HEK293T (cell line): ENCODE measurements at regions not wholly inside any gene's neighbourhood (a gene's known extent, or its start where the extent isn't known, plus 50 kb on each side); places are given as distances from the start of the nearest gene placed in this dataset.

Experiments used
- CTCF ChIA-PET: fragments of 350-600 bp; formaldehyde crosslinking; extraction: SDS; loops from one replicate; lab custom pipeline; 2021; ENCODE audit warnings: antibody characterized with exemption, inconsistent platforms; lab: Yijun Ruan, JAX
- POLR2A ChIA-PET: fragments of 350-600 bp; formaldehyde crosslinking; extraction: SDS; loops from one replicate; lab custom pipeline; 2020; ENCODE audit warnings: antibody characterized with exemption, inconsistent platforms; lab: Yijun Ruan, JAX
- DNase-seq: peaks from one replicate; pipeline ENCODE4 v3.0.0; 2012; ENCODE audit warnings: mixed read lengths; ENCODE audit errors: extremely low spot score
- ARNT ChIP-seq: fragments of 450-650 bp; IDR thresholded peaks from 2 replicates; pipeline ENCODE4 v1.6.1; 2017; ENCODE audit warnings: mild to moderate bottlenecking
- BHLHE40 ChIP-seq: fragments of 450-650 bp; IDR thresholded peaks from 2 replicates; pipeline ENCODE4 v1.6.1; 2016; ENCODE audit warnings: mild to moderate bottlenecking, moderate library complexity, borderline replicate concordance
- CTBP1 ChIP-seq: fragments of 450-650 bp; IDR thresholded peaks from 2 replicates; pipeline ENCODE4 v1.6.1; 2016; ENCODE audit warnings: borderline replicate concordance
- ELF4 ChIP-seq: fragments of 450-650 bp; IDR thresholded peaks from 2 replicates; pipeline ENCODE4 v1.6.1; 2017; ENCODE audit warnings: antibody characterized with exemption
- FOXA1 ChIP-seq: fragments of 450-650 bp; IDR thresholded peaks from 2 replicates; pipeline ENCODE4 v1.6.1; 2016; ENCODE audit warnings: mild to moderate bottlenecking
- FOXK2 ChIP-seq: fragments of 450-650 bp; IDR thresholded peaks from 2 replicates; pipeline ENCODE4 v1.6.1; 2016; ENCODE audit warnings: mild to moderate bottlenecking
- FOXM1 ChIP-seq: fragments of 450-650 bp; IDR thresholded peaks from 2 replicates; pipeline ENCODE4 v1.6.1; 2017; ENCODE audit warnings: mild to moderate bottlenecking, borderline replicate concordance
- HDGF ChIP-seq: fragments of 450-650 bp; IDR thresholded peaks from 2 replicates; pipeline ENCODE4 v1.6.1; 2017; ENCODE audit warnings: antibody characterized with exemption, borderline replicate concordance
- L3MBTL2 ChIP-seq: fragments of 450-650 bp; conservative IDR thresholded peaks from 2 replicates; pipeline ENCODE4 v1.6.1; 2016; ENCODE audit warnings: mild to moderate bottlenecking
- LEF1 ChIP-seq: fragments of 450-650 bp; IDR thresholded peaks from 2 replicates; pipeline ENCODE4 v1.6.1; 2017; ENCODE audit warnings: mild to moderate bottlenecking, borderline replicate concordance
- NFRKB ChIP-seq: fragments of 450-650 bp; IDR thresholded peaks from 2 replicates; pipeline ENCODE4 v1.6.1; 2016; ENCODE audit warnings: mild to moderate bottlenecking, moderate library complexity
- PKNOX1 ChIP-seq: fragments of 450-650 bp; IDR thresholded peaks from 2 replicates; pipeline ENCODE4 v1.6.1; 2016
- SP1 ChIP-seq: fragments of 450-650 bp; IDR thresholded peaks from 2 replicates; pipeline ENCODE4 v1.6.1; 2017
- SUZ12 ChIP-seq: fragments of 450-650 bp; IDR thresholded peaks from 2 replicates; pipeline ENCODE4 v1.6.1; 2016; ENCODE audit warnings: mild to moderate bottlenecking
- TARDBP ChIP-seq: fragments of 450-650 bp; IDR thresholded peaks from 2 replicates; pipeline ENCODE4 v1.6.1; 2016
- ZNF384 ChIP-seq: fragments of 450-650 bp; IDR thresholded peaks from 2 replicates; pipeline ENCODE4 v1.6.1; 2016

- CTCF ChIA-PET = no interaction called here
- no peak for TF ChIP-seq TARDBP
- TF ChIP-seq CTBP1 = no peak
- no peak for TF ChIP-seq FOXA1
- no peak for TF ChIP-seq PKNOX1
- no peak for TF ChIP-seq L3MBTL2
- no peak for TF ChIP-seq ELF4
- TF ChIP-seq SUZ12 = no peak
- TF ChIP-seq FOXM1 = no peak
- TF ChIP-seq LEF1 = no peak
- TF ChIP-seq BHLHE40 = no peak
- no peak for TF ChIP-seq NFRKB
- TF ChIP-seq ARNT = no peak
- no peak for TF ChIP-seq HDGF
- no peak for TF ChIP-seq SP1
- no peak for TF ChIP-seq FOXK2
- TF ChIP-seq ZNF384 = no peak
- no peak for DNase-seq
- POLR2A ChIA-PET = no interaction called here
Observed at GRCh38 chr3:74057169-74057568, 432.4 kb upstream of the PDZRN3 start.

GRCh38 chr3:74055061-74055460 lies 430.3 kb upstream of the PDZRN3 start:
- no peak for TF ChIP-seq HDGF
- TF ChIP-seq NFRKB = no peak
- no peak for TF ChIP-seq ARNT
- no peak for TF ChIP-seq FOXM1
- TF ChIP-seq FOXA1 = no peak
- TF ChIP-seq SUZ12 = no peak
- no peak for TF ChIP-seq ZNF384
- no peak for TF ChIP-seq LEF1
- no peak for TF ChIP-seq TARDBP
- TF ChIP-seq BHLHE40 = no peak
- TF ChIP-seq SP1 = no peak
- TF ChIP-seq ELF4 = no peak
- TF ChIP-seq L3MBTL2 = no peak
- DNase-seq = no peak
- ChIA-PET POLR2A (no interaction called here), CTCF (no interaction called here)

- TF ChIP-seq BHLHE40 = no peak
- no peak for TF ChIP-seq L3MBTL2
- TF ChIP-seq PKNOX1 = no peak
- TF ChIP-seq FOXK2 = no peak
- no peak for TF ChIP-seq ZNF384
- no peak for TF ChIP-seq FOXM1
- TF ChIP-seq NFRKB = no peak
- no peak for TF ChIP-seq ELF4
- TF ChIP-seq LEF1 = no peak
- TF ChIP-seq CTBP1 = no peak
- TF ChIP-seq SUZ12 = no peak
- DNase-seq = no peak
- POLR2A ChIA-PET = no interaction called here
- CTCF ChIA-PET = no interaction called here
Observed at GRCh38 chr3:74054566-74054965, 429.8 kb upstream of the PDZRN3 start.

- no peak for DNase-seq
- no peak for TF ChIP-seq ZNF384
- no peak for TF ChIP-seq CTBP1
- TF ChIP-seq SP1 = no peak
- no peak for TF ChIP-seq FOXA1
- no peak for TF ChIP-seq L3MBTL2
- TF ChIP-seq PKNOX1 = no peak
- TF ChIP-seq FOXM1 = no peak
- TF ChIP-seq ELF4 = no peak
- TF ChIP-seq ARNT = no peak
- TF ChIP-seq LEF1 = no peak
- TF ChIP-seq HDGF = no peak
- TF ChIP-seq SUZ12 = no peak
- ChIA-PET CTCF (no interaction called here), POLR2A (no interaction called here)
Observed at GRCh38 chr3:74053970-74054516, 429.3 kb upstream of the PDZRN3 start.

DNA sequence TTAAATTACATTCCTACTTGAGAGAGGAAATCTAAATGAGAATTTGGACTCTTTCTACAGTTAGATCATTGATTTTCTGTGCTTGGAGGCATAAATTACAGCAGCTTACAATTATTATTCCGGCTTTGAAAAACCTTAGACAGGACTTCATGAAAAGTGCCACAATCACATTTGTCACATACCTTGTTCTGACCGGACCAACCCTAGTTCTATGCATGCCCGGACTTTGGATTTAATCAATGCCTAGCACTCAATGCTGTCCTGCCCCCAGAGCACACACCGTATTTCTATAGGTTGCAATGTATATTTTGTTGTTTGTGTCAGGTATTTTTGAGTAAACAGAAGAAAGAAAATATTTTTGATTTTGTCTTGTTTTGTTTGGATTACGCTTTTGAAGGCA lies 424.7 kb upstream of the PDZRN3 start:
- POLR2A ChIA-PET = no interaction called here

GRCh38 chr3:74048699-74049098 lies 424.0 kb upstream of the PDZRN3 start:
- no peak for TF ChIP-seq HDGF
- TF ChIP-seq ZNF384 = no peak
- no peak for TF ChIP-seq BHLHE40
- TF ChIP-seq SUZ12 = no peak
- TF ChIP-seq SP1 = no peak
- POLR2A ChIA-PET = no interaction called here
- no peak for DNase-seq
- CTCF ChIA-PET = no interaction called here

More for the DNA sequence above, 424.7 kb upstream of the PDZRN3 start:
- DNase-seq = no peak
- TF ChIP-seq ZNF384 (no peak), SUZ12 (no peak)
- CTCF ChIA-PET = no interaction called here

DNA sequence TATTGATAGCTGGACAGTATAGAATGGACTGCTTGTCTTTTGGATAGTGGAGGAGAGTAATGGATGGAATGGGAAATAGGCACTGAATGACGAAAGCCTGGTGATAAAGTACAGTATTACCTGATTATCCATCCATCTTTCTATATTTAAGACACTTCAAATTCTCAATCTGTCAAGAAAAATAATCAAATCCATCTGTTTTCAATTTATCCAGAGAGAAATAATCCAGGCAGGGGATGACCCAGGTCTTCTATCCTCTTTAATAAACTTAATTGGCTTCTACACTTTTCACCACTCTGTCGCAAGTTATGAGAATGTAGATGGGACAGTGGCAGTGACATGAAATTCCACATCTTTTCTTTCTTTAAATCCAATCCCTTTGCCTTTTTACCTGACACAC lies 420.3 kb upstream of the PDZRN3 start:
- no peak for TF ChIP-seq FOXA1
- TF ChIP-seq SP1 = no peak
- TF ChIP-seq SUZ12 = no peak
- no peak for TF ChIP-seq HDGF
- TF ChIP-seq PKNOX1 = no peak
- TF ChIP-seq CTBP1 = no peak
- TF ChIP-seq TARDBP = no peak
- TF ChIP-seq LEF1 = no peak
- TF ChIP-seq NFRKB = no peak
- no peak for TF ChIP-seq FOXM1
- no peak for TF ChIP-seq ZNF384
- TF ChIP-seq FOXK2 = no peak
- TF ChIP-seq ELF4 = no peak
- TF ChIP-seq L3MBTL2 = no peak
- TF ChIP-seq ARNT = no peak
- TF ChIP-seq BHLHE40 = no peak

More for the DNA sequence above, 420.3 kb upstream of the PDZRN3 start:
- ChIA-PET POLR2A (no interaction called here), CTCF (no interaction called here)
- no peak for DNase-seq
